H54 (cell line): ENCODE measurements at regions not wholly inside any gene's neighbourhood (a gene's known extent, or its start where the extent isn't known, plus 50 kb on each side); places are given as distances from the start of the nearest gene placed in this dataset.

Source experiments
- DNase-seq: peaks from one replicate; pipeline ENCODE4 v3.0.0; 2011; ENCODE audit warnings: low spot score, mixed read lengths; ENCODE audit not compliant: insufficient read length
- FAIRE-seq: peaks from 3 replicates; lab custom pipeline; 2011; peaks lifted over from hg19 to GRCh38; lab: Jason Lieb, UNC
- POLR2A ChIP-seq: IDR thresholded peaks from 2 replicates; pipeline ENCODE4 v1.6.1; 2011; ENCODE audit warnings: low read depth, mild to moderate bottlenecking, low read length

DNA sequence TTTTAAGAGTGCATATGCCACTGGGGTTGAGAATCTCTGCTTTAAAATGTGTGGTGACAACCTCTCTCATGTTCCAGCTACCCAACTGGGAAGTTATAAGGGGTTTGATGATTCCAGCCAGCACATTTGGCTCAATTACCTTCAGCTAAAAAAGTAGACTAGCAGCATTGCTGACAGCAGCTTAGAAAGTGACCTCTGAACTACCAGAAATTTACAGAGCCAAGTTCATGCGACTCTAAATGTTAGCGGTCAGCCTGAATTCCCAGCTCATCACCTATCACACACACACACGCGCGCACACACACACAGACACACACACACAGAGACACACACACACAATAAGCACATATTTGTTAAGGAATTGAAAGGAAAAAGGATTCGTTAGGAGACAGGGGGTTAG is 377.5 kb downstream of the TMEM167A start:
- no peak for TF ChIP-seq POLR2A
- FAIRE-seq = no peak
- DNase-seq = no peak

DNA sequence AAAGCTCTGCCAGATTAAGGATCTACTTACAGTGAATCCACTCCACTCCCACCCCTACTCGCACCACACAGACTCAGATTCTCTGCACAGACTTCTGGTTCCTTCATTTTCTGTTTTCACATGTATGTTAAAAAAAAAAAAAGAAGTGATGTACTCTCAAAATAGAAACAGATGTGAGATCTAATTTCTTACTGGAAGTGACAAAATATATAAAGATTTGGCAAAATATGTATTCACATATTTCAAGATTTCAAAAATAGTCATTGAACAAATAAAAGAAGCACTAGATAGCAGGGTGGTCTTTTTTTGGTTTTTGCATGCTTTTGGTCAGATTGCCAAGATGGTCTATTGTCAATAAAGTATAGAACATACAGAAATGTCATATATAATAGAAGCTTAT is 379.2 kb downstream of the TMEM167A start:
- no peak for TF ChIP-seq POLR2A
- no peak for DNase-seq
- FAIRE-seq = no peak

DNA sequence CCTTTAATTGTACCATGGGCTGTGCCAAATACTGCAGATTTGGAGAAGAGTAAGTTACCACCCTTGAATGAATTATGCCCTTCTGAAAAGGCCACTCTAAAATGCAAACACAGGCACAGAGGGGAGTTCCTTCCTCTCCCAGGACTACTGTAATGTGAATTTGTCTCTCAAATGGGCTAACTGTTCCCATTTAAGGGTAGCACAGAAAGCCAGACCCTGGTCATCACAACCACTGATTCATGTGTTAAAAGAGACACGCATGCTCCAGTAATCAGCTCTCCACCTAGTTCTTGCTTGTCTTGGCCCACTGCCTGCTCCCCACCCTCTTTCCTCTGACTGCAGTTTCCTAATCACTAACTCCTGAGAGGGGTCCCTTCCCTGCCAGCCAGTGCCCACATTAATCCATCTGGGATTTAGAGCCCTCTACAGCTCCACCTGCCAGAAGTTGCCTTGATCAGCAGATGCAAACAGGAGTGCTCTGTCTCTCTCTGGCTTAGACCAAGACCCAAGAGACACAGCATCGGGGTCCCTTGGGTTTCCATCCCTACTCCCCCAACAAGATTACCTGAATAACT is 382.4 kb downstream of the TMEM167A start:
- no peak for DNase-seq
- FAIRE-seq = no peak
- no peak for TF ChIP-seq POLR2A

DNA sequence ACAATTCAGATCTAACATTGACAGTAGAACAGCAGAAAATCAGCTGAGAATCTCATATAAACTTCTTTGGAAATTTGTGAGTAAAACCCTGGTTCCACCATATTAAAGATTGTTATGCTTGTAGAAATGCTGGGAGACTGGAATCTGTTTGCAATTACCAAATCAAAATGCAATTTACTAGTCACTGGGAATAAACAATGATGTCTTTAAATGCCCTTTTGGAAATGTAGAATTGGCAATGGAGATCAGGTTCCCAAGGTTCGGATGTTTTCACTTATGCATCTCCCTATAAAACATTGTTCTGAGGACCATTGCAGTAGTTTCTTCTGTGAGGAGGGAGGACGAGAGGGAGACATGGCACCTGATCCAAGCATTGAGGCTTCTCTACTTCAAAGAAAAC is 384.4 kb downstream of the TMEM167A start:
- FAIRE-seq (no peak), DNase-seq (no peak)
- TF ChIP-seq POLR2A = no peak

DNA sequence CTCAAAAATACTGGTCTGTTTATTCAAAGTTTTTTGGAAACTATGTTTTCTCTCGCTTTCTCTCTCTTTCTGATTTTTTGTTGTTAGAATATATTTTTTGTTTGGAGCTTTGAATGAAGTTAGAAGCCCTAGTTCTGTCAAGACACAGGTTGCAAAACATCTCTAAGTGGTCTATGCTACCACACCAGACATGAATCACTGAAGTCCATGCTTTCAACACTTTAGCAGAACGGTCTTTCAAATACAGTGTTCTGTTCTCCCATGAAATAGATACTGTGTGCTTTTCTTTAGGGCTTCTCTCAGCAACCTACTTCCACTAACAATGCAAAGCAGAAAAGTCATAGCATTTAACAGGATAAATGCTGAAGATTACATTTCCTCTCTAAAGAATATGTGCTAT is 392.5 kb downstream of the TMEM167A start:
- no peak for FAIRE-seq
- TF ChIP-seq POLR2A = no peak
- no peak for DNase-seq

DNA sequence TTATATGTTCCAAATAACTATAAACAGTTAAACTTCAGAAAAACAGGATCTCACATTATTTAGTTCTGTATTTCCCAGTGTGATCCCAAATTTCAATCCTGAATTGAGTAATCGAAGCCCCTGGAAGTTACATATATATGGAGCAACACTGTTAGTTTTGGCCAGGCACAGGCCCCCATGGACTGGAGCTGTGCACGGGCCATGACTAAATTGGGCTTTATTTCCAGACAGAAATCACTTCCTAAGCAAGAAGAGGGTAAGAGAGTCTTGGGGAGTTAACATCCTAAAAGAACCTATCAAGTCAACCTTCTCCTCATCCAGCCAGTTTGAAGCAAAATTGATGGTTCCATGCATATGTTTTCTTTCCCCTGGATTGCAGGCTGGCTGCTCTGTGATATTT is 393.0 kb downstream of the TMEM167A start:
- no peak for FAIRE-seq
- DNase-seq = no peak
- no peak for TF ChIP-seq POLR2A

DNA sequence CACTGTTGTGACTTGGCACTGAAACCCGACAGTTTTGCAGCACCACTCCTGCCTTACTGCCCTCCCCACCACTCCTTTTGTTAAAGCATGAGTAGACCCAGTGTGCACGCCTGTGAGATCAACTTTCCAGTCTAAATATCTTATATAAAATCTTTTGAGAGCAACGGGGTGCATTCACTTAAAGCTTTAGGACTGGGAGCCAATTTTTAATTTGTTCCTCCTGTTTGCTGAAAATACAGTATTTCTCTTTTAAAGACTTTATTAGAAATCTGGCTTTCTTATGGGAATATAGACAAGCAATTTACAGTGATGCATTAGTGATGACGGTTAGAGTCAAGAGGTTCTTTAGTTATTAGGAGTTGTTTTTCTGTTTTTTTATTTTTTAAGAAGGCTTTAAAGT is 397.5 kb downstream of the TMEM167A start:
- FAIRE-seq (no peak), DNase-seq (no peak)
- TF ChIP-seq POLR2A = no peak

DNA sequence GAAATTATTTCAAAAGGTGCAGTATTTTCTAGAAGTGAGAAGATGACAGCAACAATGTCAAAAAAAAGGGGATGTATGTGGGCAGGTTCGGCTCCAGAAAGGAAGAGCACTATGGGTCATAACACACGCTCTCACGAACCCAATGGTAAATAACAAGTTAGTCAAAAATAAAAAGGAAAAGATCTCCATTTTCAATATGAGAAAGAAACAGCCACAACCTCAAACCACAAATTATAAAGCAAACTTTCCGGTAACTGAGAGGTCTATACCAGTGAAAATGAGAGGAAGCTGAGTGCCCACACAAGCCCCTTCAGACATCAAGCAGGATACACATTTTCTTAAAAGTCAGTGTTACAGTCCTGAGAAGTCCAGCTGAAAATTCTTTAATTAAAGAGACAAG is 398.5 kb upstream of the RPS23 start:
- DNase-seq (no peak), FAIRE-seq (no peak)
- no peak for TF ChIP-seq POLR2A

DNA sequence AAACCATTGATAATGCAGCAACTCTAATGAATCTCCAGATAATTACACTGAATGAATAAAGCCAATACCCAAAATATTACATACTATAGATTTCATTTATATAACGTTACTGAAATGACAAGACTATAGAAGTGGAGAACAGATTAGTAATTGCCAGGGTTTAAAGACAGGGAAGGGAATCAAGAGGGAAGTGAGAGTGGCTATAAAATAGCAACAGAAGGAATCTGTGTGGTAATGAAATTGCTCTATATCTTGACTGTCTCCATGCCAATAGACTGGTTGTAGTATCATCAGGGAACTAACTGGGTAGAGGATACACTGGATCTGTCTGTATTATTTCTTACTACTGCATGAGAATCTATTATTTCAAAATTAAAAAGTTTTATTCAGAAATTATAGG is 396.5 kb upstream of the RPS23 start:
- FAIRE-seq = no peak
- TF ChIP-seq POLR2A = no peak
- no peak for DNase-seq

DNA sequence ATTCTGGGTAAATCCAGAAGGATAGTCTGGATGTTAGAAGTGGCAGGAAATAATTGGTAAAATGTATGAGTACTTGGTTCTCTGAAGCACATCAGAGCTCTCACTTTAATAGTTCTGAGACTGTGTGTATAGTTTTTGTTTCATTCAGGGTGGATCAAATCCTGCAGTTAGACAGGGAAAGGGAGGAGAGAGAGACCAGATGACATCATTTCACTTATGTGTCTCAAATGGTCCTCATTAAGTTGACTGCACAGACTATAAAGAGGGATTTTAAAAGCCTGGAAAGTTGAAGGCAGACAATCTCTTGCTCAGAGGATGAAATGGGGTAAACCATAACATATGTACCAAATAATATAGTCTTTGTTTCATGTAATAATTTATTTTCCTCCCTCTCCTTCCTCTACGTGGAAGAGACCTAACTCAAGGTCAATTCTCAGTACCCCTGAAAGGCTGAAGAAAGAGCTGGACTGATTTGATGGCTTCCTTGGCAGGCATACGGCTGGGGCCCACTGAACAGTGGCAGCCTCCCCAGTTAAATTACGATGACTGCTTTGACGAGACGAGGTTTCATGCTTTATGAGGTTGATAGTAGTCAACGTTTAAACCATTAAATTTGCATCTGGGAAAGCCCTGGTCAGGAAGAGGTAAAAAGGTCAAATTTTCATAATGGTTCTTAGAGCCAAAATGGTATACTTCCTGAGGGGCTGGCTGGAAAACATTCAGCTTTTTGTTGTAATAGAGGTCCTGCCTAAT is 395.1 kb upstream of the RPS23 start:
- DNase-seq (no peak), FAIRE-seq (no peak)
- TF ChIP-seq POLR2A = no peak

DNA sequence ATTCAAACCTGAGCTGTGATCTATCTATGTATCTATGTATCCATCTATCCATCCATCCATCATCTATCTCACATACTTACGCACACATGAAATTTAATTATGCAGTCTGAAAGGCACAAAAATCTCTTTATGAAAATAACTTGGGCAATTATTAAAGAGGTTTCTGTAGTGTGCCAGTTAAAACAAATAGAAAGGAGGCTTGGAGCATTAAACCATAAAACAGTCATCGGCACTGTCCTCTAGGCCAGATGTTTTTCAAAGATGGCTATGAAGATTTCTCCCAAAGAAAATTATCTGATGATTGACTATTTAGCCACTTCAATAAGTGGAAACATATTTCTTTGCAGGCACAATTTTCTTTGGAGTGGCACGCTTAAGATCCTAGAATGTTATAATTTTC is 392.5 kb upstream of the RPS23 start:
- TF ChIP-seq POLR2A = no peak
- no peak for FAIRE-seq
- no peak for DNase-seq

DNA sequence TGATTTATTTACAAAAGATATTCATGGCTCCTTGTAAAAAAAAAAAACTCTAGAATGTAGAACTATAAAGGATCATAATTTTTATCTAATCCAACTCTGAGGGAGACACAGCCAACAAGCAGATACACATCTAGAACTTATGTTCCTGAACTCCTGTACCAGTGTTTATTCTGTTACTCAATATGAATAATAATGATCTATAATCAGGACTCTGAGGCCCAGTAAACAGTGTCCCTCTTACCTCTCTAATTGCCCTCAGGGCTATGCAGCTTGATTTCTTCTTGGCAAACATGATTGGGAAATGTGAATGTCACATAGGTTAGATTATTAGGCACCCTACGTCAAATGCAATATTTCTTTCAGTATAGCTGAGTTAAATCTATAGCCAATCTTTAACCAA is 391.6 kb upstream of the RPS23 start:
- DNase-seq (no peak), FAIRE-seq (no peak)
- TF ChIP-seq POLR2A = no peak

DNA sequence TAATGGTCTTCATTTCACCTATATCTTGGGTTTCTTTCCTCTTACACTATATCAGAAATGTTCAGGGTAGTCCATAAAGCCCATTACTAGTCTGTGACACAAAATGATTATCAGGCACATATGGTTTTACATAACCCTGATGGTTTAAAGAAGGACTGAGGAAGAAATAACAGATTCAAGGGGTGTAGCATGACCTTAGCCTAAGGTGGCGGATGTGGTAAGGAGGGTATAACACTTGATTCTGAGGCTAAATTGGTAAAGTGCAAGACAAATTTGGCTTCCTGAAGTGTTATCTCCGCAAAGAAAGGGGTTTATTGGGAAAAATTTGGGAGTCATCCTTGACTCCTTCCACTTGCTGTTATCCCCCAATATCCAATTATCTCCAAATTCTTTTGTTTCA is 388.2 kb upstream of the RPS23 start:
- no peak for DNase-seq

DNA sequence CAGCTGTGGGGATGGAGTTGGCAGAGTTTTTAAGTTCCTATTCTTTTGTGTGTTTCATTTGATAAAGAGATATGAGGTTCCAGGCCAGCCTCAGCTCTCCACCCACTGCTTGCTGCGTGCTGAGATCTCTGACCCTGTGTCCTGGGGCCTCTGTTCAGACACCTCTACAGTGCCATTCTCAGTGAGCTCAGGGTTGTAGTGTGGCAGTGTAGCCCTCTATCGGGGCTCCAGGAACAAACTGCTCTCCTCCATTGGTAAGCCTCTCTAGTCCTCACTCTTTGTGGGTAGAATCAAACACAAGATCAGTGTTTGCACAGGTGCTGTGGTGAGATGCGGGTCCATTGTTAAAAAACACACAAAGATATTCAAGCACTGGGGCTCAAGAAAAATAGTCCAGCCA is 386.6 kb upstream of the RPS23 start:
- TF ChIP-seq POLR2A = no peak

More for the DNA sequence above, 388.2 kb upstream of the RPS23 start:
- no peak for TF ChIP-seq POLR2A
- no peak for FAIRE-seq

DNA sequence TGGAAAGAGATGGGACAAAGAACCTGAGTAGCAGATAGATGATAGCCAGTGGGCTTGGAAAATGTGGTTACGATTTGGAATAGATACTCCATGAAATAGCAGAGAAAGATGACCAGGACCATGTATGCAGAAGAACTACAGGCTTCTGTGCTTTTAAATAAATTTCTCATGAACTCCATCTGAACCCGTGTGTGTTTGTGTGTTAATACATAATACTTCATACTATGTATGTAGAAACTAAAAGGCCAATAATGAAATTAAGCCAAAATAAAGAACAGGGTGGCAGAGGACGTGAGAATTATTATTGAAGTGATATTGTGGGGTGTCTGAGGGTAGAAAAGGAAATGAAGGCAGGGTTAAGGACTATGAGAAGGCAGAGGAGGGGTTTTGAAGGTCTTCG is 385.1 kb upstream of the RPS23 start:
- TF ChIP-seq POLR2A = no peak
- DNase-seq (no peak), FAIRE-seq (no peak)

More for the DNA sequence above, 386.6 kb upstream of the RPS23 start:
- FAIRE-seq (no peak), DNase-seq (no peak)
